T-helper 22 cell (primary cell): ENCODE measurements at regions not wholly inside any gene's neighbourhood (a gene's known extent, or its start where the extent isn't known, plus 50 kb on each side); places are given as distances from the start of the nearest gene placed in this dataset.

Experiments used
- DNase-seq: peaks from one replicate; pipeline ENCODE4 v3.0.0-alpha.2; 2020; ENCODE audit warnings: low read depth

DNA sequence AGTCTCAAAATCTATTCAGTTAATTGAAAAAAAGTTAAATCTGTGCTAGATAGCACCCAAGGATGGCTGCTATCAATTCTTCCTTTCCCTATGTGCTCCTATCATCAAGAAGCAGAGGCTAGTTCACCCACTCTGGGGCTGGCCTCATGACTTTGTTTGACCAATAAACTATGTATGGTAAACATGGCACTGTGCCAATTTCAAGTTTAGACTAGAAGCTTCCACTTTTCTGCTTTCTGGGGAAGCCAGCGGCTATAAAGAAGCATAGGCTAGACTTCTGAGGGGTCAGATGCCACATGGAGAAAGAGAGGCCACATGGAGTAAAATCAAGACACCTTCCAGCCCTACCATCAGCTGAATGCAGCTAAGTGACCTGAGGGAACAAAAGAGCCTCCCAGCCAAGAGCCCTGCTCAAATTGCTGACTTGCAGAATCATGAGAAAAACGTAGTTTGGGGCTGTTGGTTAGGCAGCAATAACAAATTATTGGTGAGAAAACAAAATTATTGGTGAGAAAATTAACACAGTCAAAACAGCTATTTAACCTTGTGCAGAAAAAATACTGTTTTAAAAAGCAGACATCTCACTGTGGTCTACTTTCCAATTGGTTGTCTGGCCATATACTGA, 86.5 kb upstream of the SLC14A2 start:
- no peak for DNase-seq

DNA sequence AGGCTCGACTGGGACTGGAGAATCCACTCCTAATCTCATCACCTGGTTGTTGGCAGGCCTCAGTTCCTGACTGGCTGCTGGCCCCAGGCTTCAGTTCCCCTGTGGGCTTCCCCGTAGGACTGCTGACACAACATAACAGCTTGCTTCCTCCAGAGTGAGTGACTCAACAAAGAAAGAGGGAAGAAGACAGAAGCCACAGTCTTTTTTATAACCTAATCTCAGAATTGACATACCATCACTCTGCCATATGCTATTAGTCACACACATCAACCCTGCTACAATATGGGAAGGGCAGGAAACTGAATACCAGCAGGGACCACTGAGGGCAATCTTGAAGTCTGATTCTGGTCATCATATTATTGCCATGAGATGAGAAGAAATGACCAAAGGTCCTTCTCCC, 76.8 kb upstream of the SLC14A2 start:
- DNase-seq, result no peak

DNA sequence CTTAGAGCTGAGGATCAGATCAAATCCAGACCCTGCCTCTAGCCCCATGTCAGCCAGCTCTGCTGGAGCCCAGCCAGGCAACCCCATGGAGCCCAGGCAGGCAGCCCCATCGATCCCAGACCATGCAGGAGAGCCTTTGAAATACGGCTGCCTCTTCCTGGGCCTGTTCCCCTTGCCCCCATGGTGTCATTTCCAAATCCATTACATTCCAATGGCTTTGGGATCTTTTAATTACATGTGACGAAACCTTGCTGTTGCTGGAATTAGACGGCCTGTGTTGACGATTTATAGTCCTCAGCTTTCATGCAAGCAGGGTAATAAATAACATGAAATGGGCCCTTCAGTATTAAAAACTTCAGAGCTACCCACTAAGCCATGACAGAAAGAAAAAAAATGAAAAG, 75.8 kb upstream of the SLC14A2 start:
- no peak for DNase-seq

DNA sequence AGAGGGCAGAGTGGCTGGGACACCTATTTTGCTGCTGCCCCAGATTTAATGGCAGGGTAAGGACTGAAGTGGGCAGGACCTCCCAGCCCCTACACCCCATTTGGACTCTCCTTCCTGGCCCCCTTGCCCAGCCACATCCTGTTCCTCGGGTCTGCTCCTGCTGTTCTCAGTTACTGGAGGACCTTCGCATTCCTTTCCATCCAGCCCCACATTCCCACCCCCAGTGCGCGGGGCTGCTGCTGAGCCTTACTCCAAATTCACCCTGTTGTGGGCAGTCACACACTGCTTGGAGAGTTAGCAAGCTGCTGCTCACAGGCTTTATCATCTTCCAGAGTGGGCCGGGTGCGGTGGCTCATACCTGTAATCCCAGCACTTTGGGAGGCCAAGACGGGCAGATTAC, 75.2 kb upstream of the SLC14A2 start:
- DNase-seq, result no peak

DNA sequence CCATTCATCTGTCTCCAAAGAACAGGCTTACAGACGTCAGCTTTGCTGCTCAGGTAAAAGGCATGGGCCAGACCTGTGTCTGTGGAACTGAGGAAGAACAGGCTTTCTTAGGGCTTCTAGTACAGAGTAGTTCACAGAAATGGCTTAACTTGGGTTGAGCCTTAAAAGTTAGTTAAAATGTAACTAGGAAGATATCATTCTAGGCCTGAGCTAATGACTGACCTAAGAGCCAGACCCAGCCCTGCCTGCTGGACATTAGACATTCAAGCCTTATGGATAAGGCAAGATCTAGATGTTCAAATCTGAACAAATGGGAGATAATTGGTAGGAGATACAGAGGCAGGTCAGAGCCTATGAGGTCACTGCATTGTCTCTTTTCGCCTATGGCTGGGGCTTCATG, 73.9 kb upstream of the SLC14A2 start:
- DNase-seq, result no peak

DNA sequence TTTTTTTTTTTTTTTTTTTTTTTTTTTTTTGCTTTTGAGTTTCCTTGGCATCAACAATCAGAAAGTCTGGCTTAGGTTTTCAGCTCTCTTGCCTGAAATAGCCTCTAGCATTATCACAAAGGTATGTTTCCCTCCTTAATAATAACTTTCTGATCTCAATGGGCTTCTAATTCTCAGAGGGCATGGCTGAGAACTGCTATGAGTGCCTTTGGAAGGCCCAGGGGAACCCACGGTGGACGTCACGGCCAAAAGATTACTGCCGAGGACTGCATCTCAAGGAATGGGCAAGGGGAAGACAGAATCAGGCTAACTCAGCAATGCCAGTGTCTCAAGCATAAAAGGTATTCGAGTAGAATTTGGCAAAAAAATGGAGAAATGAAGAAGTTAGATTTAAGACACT, 73.2 kb upstream of the SLC14A2 start:
- DNase-seq, result no peak

DNA sequence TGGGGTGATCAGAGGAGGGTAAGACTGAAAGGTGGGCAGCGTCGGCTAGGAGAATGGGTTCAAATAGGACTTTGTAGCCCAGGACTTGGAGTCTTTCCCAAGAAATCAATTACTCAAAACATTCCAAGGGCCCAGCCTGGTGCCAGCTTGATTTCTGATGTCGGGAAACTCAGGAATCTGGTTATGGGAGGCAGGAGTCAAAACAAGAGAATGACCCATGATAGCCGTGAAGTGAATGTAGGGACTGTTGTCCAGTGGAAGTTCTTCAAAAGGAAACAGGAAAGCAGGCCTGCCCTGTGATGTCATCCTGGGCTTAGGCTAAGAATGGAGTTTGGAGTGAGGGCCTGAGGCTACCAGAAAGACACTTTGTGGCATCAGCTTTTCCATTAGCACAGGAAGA, 67.4 kb upstream of the SLC14A2 start:
- no peak for DNase-seq

DNA sequence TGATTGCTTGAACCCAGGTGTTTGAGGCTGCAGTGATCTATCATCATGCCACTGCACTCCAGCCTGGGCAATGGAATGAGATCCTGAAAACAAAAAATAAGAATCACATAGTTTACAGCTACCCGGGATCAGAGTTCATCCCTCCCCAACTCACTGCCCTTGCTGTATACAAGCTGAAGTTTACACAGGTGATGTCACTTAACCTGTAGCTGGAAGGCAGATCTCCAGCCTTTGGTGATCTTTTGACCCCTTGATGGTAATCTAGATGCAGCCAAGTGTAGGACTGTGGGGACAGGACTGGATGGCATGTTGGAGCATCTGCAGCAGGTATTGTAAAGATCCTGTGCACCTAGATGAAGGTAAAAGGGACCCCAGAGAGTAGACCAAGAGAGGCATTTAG, 66.7 kb upstream of the SLC14A2 start:
- no peak for DNase-seq

DNA sequence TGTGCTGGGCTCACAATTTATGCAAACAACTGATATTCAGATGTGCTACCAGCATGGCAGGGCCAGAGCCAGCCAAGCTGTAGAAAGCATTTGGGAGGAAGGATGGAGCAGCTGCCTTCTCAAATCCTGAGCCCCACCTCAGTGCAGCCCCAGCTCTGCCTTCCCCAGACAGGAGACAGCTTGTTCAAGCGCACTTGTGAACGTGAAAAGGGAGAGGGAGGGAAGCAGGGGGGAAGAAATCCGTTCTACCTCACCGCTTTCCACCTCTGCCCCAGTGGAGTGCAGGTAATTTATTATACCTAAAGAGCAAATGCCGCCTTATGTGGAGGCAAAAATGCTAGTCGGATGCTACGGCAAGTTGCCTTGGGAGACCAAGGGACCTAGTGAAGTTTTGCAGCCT, 66.0 kb upstream of the SLC14A2 start:
- DNase-seq, result no peak

DNA sequence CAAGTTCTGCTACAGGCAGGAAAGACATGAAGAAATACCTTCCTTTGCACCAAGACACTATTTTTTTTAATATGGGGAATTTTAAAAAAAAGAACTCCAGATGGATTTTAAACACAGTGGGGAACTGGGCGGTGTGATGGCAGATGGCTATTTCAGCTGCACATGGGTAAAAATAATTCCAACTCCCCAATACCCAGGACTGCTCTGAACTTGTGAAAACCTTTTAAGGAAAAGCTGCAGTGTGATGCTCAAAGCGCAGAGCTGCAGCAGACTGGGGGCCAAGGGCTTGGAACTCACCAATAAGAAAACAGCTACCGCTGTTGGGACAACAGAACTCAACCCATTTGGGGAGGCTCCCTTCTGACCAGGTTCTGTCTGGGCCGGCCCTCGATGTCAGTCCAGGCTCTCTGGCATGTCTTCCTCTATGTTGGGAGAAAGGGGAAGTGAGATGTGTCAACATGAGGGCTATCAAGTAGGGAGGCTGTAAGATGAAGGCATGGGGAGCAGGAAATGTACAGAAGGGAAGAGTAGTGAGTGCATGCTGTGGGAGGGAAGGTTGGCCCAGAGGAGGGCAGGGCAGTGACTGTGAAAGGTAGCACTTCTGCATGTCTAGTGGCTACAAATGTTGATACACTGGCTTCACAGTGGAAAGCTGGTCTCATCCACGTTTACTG, 64.0 kb upstream of the SLC14A2 start:
- DNase-seq, result no peak

DNA sequence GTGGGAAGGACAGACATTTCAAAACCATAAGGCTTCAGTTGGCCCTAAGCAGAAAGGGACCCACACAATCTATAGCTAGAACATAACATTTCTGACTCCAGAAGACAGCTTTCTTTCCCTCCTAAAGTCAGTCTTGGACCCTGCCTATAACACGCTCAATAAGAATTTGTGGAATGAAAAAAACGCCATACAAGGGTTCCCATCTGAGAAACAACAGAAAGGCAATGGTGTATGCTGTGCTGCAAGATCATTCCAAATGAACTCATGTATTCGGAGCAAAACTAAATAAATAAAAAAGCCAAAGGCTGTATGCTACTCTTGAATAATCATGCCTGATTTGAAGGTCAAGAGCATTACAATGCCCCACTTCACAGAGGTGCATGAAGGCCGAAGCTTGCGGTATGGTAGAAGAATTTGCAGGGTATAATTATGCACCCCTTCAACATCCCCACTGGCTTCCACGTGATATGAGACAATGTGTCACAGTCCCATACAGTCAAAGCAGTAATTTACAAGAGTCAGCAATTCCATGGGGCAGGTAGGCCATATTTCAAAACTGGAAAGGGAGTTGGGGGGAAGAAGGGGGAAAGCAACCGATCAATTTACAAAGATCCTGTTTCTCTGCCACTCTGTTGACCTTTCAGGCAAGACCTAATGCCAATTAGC, 61.4 kb upstream of the SLC14A2 start:
- no peak for DNase-seq

DNA sequence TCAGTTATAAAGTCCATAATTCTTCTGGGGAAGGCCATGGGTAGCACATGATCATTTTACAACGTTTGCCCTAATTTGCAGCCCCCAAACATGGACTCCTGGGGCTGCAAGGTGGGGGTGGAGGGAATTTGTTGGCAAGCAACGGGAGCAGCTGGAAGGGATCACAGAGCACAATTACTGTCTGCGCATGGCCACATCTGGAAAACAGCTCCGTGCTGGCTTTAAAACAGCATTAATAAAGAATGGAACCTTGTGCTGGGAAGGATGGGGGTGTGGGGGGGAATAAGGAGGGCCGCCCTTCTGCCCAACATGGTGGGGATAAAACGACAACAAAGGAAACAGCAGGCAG, 60.9 kb upstream of the SLC14A2 start:
- no peak for DNase-seq

DNA sequence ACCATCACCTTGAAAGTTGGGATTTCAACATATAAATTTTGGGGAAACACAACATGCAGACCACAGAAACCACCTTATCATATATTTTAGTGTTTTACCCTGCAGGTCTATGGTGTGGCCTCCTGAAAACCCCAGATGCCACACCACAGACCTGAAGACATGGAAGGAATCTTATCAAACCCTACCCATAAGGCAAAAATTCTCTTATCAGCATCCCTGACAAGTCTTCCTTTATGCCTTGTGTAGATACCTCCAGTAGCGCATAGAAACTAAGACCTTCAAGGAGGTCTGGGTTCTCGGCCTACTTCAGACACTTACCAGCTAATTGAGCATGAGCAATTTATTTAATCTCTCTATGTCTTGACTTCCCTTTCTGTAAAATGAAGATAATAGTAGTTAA, 59.1 kb upstream of the SLC14A2 start:
- DNase-seq, result no peak

DNA sequence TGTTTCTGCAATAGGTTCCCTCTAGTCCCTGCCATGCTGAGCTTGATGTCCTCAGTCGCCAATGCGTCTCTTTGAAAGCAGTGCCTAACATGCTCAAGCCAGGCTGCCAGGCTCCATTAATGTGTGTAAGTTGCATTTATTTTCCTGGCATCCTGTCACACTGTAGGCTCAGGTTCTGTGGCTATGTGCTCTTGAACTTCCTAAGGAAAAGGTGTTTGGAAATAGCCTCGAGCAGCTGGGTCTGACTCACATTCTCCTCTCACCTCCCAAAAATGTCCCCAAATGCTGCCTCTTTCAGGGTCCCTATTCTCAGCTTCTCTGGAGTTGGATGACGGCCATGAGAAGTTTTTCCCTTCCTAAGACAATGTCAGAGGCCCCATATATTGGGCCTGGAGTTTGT, 58.0 kb upstream of the SLC14A2 start:
- DNase-seq, result no peak

DNA sequence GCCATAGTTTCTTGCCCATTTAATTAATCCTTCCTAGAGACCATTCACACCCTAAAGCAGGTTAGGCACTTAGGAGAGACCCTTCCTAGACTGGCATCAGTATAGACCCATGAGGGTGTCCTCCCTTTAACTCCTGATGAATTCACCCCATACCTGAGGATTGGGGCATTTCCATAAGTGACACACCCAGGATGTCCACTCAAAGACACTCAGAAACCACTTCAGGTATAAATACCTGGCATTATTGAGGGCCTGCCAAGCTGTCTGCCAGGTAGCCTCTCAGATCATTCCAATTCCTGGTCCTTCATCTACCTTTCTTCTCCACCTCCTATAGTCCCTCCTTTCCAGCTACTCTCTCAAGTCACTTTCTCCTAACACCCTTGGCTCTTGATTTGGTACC, 57.5 kb upstream of the SLC14A2 start:
- no peak for DNase-seq

DNA sequence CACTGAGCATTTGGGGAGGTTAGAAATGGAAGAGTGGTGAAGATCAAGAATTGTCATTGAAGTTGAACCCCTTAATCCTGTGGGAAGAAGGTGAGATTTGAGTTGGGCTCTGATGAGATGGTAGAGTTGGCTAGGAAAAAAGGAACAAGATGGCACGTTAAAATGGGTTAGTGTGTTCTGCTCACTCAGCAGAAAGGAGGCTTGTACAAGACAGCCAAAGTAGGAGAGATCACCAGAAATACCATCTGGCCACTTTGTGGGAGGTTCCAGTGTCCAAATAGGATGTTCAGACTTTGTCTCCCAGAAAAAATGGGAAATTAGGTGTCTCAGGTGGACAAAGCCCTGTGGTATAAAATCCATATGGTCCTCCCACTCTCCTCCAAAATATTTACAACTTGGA, 56.0 kb upstream of the SLC14A2 start:
- DNase-seq, result no peak

DNA sequence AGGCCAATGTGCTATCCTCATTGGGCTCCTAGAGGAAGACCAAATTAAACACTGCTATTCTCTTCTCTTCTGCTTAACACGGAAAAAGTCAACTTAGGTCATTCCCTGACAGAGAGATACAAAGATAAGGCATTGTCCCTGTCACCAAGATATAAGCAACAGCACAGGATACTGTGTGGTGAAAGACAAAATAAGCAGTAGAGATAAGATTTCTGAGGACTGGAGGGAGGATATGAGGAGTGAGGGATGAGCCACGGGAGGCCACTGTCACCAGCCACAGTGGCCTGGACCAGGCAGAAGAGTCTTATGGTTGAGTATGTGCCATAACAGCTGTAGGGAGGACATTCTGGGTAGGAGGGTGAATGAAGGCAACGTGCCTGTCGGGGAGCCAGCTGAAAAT, 54.4 kb upstream of the SLC14A2 start:
- no peak for DNase-seq

DNA sequence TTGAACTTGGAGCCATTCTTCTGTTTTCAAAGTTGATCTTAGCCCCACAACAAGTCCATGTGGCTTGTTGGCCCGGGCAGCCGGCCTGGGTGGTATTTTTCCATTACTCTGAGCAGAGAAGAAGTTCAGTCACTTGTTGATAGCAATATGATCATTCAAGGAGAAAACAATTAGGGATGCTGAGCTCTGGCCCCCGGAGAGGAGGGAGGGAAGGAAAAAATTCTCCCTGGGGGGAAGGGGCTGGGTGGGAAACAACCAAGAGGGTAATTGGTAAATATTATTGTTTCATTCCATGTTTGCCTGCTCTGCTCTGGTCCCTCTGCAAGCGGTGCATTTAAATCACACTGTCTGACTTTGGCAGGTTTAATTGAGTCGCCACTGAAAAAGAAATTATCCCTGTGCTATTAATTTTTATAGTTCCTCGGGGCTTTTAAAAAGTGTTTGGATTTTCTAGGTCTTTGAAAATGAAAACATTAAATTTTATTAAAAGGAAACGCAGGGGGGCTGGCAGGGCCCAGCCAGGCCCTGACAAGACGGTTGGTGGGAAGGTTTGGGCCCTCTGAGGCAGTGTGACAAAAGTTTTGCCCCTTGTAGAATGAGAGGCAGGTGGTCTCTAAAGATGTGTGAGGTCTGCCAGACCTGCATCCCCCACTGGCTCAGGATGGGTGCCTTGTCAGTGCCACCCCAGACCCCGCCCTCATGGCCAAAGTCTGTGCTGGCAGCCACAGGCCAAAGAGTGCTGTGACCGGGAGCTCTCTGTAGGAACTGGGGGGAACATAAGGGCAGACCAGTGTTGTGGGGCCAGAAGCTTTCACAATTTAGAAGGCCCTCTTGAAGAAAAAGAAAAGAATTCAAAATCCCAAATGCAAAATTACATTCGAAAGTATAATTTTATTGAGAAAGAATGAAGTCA, 52.5 kb upstream of the SLC14A2 start:
- no peak for DNase-seq

DNA sequence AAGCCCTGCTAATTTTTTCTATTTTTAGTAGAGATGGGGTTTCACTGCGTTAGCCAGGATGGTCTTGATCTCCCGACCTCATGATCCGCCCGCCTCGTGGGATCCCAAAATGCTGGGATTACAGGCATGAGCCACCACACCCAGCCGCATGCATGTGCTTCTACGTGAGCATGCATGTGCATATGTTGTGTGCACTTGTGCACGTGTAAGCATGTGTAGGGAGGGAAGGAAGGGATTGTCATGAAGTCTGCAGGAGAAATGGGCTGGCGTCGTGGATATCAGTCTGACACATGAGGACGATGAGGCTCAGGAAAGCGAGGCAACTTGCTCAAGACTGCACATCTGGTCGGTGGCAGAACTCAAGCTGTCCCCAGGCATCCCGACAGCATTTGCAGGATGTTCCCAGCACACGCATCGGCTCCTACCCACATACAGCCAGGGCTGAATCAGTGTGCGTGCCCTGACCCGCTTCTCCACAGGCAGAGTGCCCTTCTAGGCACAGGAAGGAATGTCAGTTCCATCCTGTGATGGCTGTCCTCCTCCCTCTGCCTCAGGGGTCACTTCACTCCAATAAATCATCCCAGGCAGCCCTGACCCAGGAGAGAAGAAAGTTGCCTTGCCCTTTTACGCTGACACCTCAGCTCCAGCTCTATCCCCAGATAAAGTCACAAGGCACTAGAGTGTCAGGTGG, 49.9 kb upstream of the SLC14A2 start:
- no peak for DNase-seq
